A549 (cell line): ENCODE measurements at regions not wholly inside any gene's neighbourhood (a gene's known extent, or its start where the extent isn't known, plus 50 kb on each side); places are given as distances from the start of the nearest gene placed in this dataset.

ENCODE experiments used
- ATAC-seq, 2 experiments: fragments of 200-7000 bp in 1 of 2; fragments of >200 bp in 1 of 2; cut with Nextera tagmentation in 1 of 2; cut with Tn5 transposase in 1 of 2; 3 replicates each; pipeline versions ENCODE4 v1.8.0 to v1.9.1; 2018 to 2020; ENCODE audit warnings: mild to moderate bottlenecking in 1 of 2, moderate library complexity in 1 of 2
- CTCF ChIA-PET: fragments of 300-600 bp; sonication (Branson Sonifier 250); formaldehyde crosslinking; extraction: SDS; loops from one replicate; lab custom pipeline; 2021; ENCODE audit warnings: antibody characterized with exemption, inconsistent platforms; lab: Yijun Ruan, JAX
- POLR2A ChIA-PET: fragments of 350-600 bp; formaldehyde crosslinking; extraction: SDS; loops from one replicate; lab custom pipeline; 2021; ENCODE audit warnings: antibody characterized with exemption, inconsistent platforms; lab: Yijun Ruan, JAX
- DNase-seq, 2 experiments: peaks; one replicate each; pipeline versions ENCODE4 v3.0.0 to v3.0.0-alpha.2; 2011 to 2016; ENCODE audit warnings: low read depth in 1 of 2, low spot score in 1 of 2
- FAIRE-seq: peaks from 2 replicates; lab custom pipeline; 2011; peaks lifted over from hg19 to GRCh38; lab: Jason Lieb, UNC
- H3K27ac ChIP-seq, 2 experiments: fragments of >200 bp; sonication (Bioruptor Twin); formaldehyde crosslinking; 3 replicates each; pipeline ENCODE4 v1.5.1; 2016 to 2017
- H3K4me1 ChIP-seq: fragments of >200 bp; sonication (Bioruptor Twin); formaldehyde crosslinking; 3 replicates; pipeline ENCODE4 v1.6.1; 2016
- H3K4me2 ChIP-seq: fragments of >200 bp; sonication (Bioruptor Twin); formaldehyde crosslinking; 3 replicates; pipeline ENCODE4 v1.6.1; 2016
- H3K4me3 ChIP-seq: fragments of >200 bp; sonication (Bioruptor Twin); formaldehyde crosslinking; 3 replicates; pipeline ENCODE4 v1.5.1; 2016
- H3K9me3 ChIP-seq: fragments of >200 bp; sonication (Bioruptor Twin); formaldehyde crosslinking; 3 replicates; pipeline ENCODE4 v1.6.1; 2016
- BCL3 ChIP-seq: fragments of >200 bp; sonication (Bioruptor Twin); formaldehyde crosslinking; IDR thresholded peaks from 3 replicates; pipeline ENCODE4 v1.6.1; 2016
- CEBPB ChIP-seq, 2 experiments: fragments of >200 bp in 1 of 2; sonication (Bioruptor Twin) in 1 of 2; formaldehyde crosslinking in 1 of 2; IDR thresholded peaks; 2 replicates each; pipeline ENCODE4 v1.6.1; 2012 to 2016
- CHD2 ChIP-seq: fragments of 150-350 bp; IDR thresholded peaks from 2 replicates; pipeline ENCODE4 v1.6.1; 2014; ENCODE audit warnings: low read length; ENCODE audit not compliant: partially characterized antibody
- EP300 ChIP-seq, 2 experiments: fragments of >200 bp; sonication (Bioruptor Twin); formaldehyde crosslinking; IDR thresholded peaks; 2 replicates in 1 of 2; 3 replicates in 1 of 2; pipeline ENCODE4 v1.6.1; 2016 to 2017
- FOSB ChIP-seq: fragments of 250-450 bp; sonication (Bioruptor Pico); IDR thresholded peaks from 2 replicates; pipeline ENCODE4 v1.5.0; 2020; ENCODE audit warnings: mild to moderate bottlenecking, moderate library complexity
- FOXS1 ChIP-seq: fragments of 250-450 bp; sonication (Bioruptor Pico); IDR thresholded peaks from 2 replicates; pipeline ENCODE4 v1.5.0; 2020; ENCODE audit warnings: mild to moderate bottlenecking, moderate library complexity
- GATA3 ChIP-seq: IDR thresholded peaks from 2 replicates; pipeline ENCODE4 v1.6.1; 2012; ENCODE audit warnings: borderline replicate concordance
- HDAC2 ChIP-seq: fragments of 200-600 bp; sonication (generic); IDR thresholded peaks from 2 replicates; pipeline ENCODE4 v1.6.1; 2016
- HES2 ChIP-seq: fragments of >200 bp; sonication (Bioruptor Twin); formaldehyde crosslinking; IDR thresholded peaks from 2 replicates; pipeline ENCODE4 v1.6.1; 2016
- HEYL ChIP-seq: fragments of 250-450 bp; sonication (Bioruptor Pico); IDR thresholded peaks from 2 replicates; pipeline ENCODE4 v1.8.0; 2021; ENCODE audit warnings: mild to moderate bottlenecking, moderate library complexity
- HOXB5 ChIP-seq: fragments of 250-450 bp; sonication (Bioruptor Pico); IDR thresholded peaks from 2 replicates; pipeline ENCODE4 v1.5.0; 2020; ENCODE audit warnings: mild to moderate bottlenecking, moderate library complexity
- JUN ChIP-seq, 2 experiments: fragments of >200 bp; sonication (Bioruptor Twin); formaldehyde crosslinking; IDR thresholded peaks; 2 replicates in 1 of 2; 3 replicates in 1 of 2; pipeline ENCODE4 v1.6.1; 2016 to 2017
- JUNB ChIP-seq: fragments of >200 bp; sonication (Bioruptor Twin); formaldehyde crosslinking; IDR thresholded peaks from 2 replicates; pipeline ENCODE4 v1.6.1; 2016
- KDM5A ChIP-seq: fragments of 200-600 bp; sonication (generic); IDR thresholded peaks from 2 replicates; pipeline ENCODE4 v1.6.1; 2016; ENCODE audit warnings: antibody characterized with exemption, mild to moderate bottlenecking
- MAFK ChIP-seq: fragments of 450-650 bp; IDR thresholded peaks from 2 replicates; pipeline ENCODE4 v1.6.1; 2014; ENCODE audit not compliant: partially characterized antibody
- MYC ChIP-seq: IDR thresholded peaks from 2 replicates; pipeline ENCODE4 v1.6.1; 2012; ENCODE audit warnings: mild to moderate bottlenecking, inconsistent platforms, low read length, improper control_type of control experiment, borderline replicate concordance
- NPAS2 ChIP-seq: fragments of 250-450 bp; sonication (Bioruptor Pico); IDR thresholded peaks from 2 replicates; pipeline ENCODE4 v1.8.0; 2022; ENCODE audit warnings: mild to moderate bottlenecking, moderate library complexity, borderline replicate concordance
- NR3C1 ChIP-seq: fragments of >200 bp; sonication (Bioruptor Twin); formaldehyde crosslinking; IDR thresholded peaks from 3 replicates; pipeline ENCODE4 v1.6.1; 2017
- POLR2A ChIP-seq: IDR thresholded peaks from 2 replicates; pipeline ENCODE4 v1.6.1; 2012; ENCODE audit warnings: mild to moderate bottlenecking, low read length
- RARB ChIP-seq: fragments of 250-450 bp; sonication (Bioruptor Pico); IDR thresholded peaks from 2 replicates; pipeline ENCODE4 v1.8.0; 2021; ENCODE audit warnings: mild to moderate bottlenecking, moderate library complexity
- RNF2 ChIP-seq: fragments of 200-600 bp; sonication (generic); IDR thresholded peaks from 2 replicates; pipeline ENCODE4 v1.6.1; 2016; ENCODE audit warnings: low read depth, mild to moderate bottlenecking, antibody characterized with exemption, moderate library complexity, borderline replicate concordance
- SMC3 ChIP-seq: fragments of >200 bp; sonication (Bioruptor Twin); formaldehyde crosslinking; IDR thresholded peaks from 3 replicates; pipeline ENCODE4 v1.6.1; 2018; ENCODE audit warnings: inconsistent platforms
- USF2 ChIP-seq: fragments of 450-650 bp; IDR thresholded peaks from 2 replicates; pipeline ENCODE4 v1.6.1; 2014; ENCODE audit warnings: antibody characterized with exemption
- ZC3H11A ChIP-seq: fragments of 450-650 bp; IDR thresholded peaks from 2 replicates; pipeline ENCODE4 v1.6.1; 2014; ENCODE audit warnings: antibody characterized with exemption, mild to moderate bottlenecking
- ZFP36 ChIP-seq: fragments of 450-650 bp; IDR thresholded peaks from 2 replicates; pipeline ENCODE4 v1.6.1; 2014; ENCODE audit warnings: borderline replicate concordance; ENCODE audit not compliant: partially characterized antibody
- WGBS: methylation state at CpG from one replicate; pipeline ENCODE4 v1.1.6; 2017; ENCODE audit errors: missing lambda C conversion rate; 5-methylcytosine and 5-hydroxymethylcytosine counted together

GRCh38 chr9:100927763-100928162, 100.8 kb upstream of the PLPPR1 start:
- ATAC-seq (no peak), DNase-seq (no peak), FAIRE-seq (no peak)
- Histone ChIP-seq H3K27ac (no peak overlapping the region), H3K4me2 (no peak overlapping the region), H3K4me3 (no peak overlapping the region), H3K9me3 (no peaks in the 10 kb centered on the region), H3K4me1 (no peaks in the 10 kb centered on the region)
- CTCF ChIA-PET, result no interaction called here
- WGBS, result 25% methylated on average over 2 of the region's 2 CpGs
- no peak for TF ChIP-seq NPAS2 (CRISPR knock-in tag)
- no peak for TF ChIP-seq JUNB
- no peak for TF ChIP-seq ZC3H11A
- no peak for TF ChIP-seq CEBPB (IDR thresholded peaks at IDR 0.05)
- TF ChIP-seq FOSB (CRISPR knock-in tag), result no peak
- no peak for TF ChIP-seq POLR2A
- no peak for TF ChIP-seq HES2
- no peak for TF ChIP-seq JUN (IDR thresholded peaks at IDR 0.05)
- no peak for TF ChIP-seq MAFK
- TF ChIP-seq RNF2, result no peak
- POLR2A ChIA-PET, result no interaction called here

- no peak for DNase-seq
- 0% methylated on average over 2 of the region's 2 CpGs for WGBS
Measured at GRCh38 chr9:100933656-100934055, 94.9 kb upstream of the PLPPR1 start.

GRCh38 chr9:100937382-100937781, 91.1 kb upstream of the PLPPR1 start:
- H3K27ac ChIP-seq, result no peak overlapping the region
- H3K9me3 ChIP-seq, result no peaks in the 10 kb centered on the region; the same call in 2 of the 3 replicates
- no peak for TF ChIP-seq USF2
- no peak for TF ChIP-seq RARB (CRISPR knock-in tag)
- TF ChIP-seq CHD2, result no peak
- no peak for TF ChIP-seq HDAC2
- TF ChIP-seq FOXS1 (CRISPR knock-in tag), result no peak
- no peak for TF ChIP-seq JUN (IDR thresholded peaks at IDR 0.05)
- TF ChIP-seq KDM5A, result no peak
- TF ChIP-seq HOXB5 (CRISPR knock-in tag), result no peak
- no peak for TF ChIP-seq HEYL
- no peak for TF ChIP-seq EP300 (IDR thresholded peaks at IDR 0.05)
- no peak for TF ChIP-seq MAFK
- no peak for TF ChIP-seq ZFP36
- TF ChIP-seq, all 56 proteins: peak for 0
- no peak for ATAC-seq
- FAIRE-seq, result no peak
- Histone ChIP-seq H3K4me2 (no peak overlapping the region), H3K4me3 (no peak overlapping the region), H3K4me1 (no peaks in the 10 kb centered on the region)
- POLR2A ChIA-PET, result no interaction called here
- no peak for DNase-seq
- WGBS, result 0% methylated on average over 3 of the region's 3 CpGs
- CTCF ChIA-PET, result no interaction called here

More at GRCh38 chr9:100933656-100934055, 94.9 kb upstream of the PLPPR1 start:
- no peaks in the 10 kb centered on the region; the same call in 2 of the 3 replicates for H3K9me3 ChIP-seq
- no peak overlapping the region for H3K4me3 ChIP-seq
- H3K4me1 ChIP-seq, result no peaks in the 10 kb centered on the region
- FAIRE-seq, result no peak
- TF ChIP-seq POLR2A, result no peak
- TF ChIP-seq SMC3, result no peak
- no peak for TF ChIP-seq HEYL
- TF ChIP-seq MYC, result no peak
- TF ChIP-seq FOXS1 (CRISPR knock-in tag), result no peak
- TF ChIP-seq BCL3, result no peak
- TF ChIP-seq ZC3H11A, result no peak
- no peak for TF ChIP-seq GATA3
- TF ChIP-seq NR3C1, result no peak
- ATAC-seq, result no peak
- ChIA-PET POLR2A (no interaction called here), CTCF (no interaction called here)
- no peak overlapping the region for H3K27ac ChIP-seq
- H3K4me2 ChIP-seq, result no peak overlapping the region
